H9 (cell line): ENCODE measurements at regions not wholly inside any gene's neighbourhood (a gene's known extent, or its start where the extent isn't known, plus 50 kb on each side); places are given as distances from the start of the nearest gene placed in this dataset.
"Not testable (repeated sequence)": the region's sequence is repeated elsewhere in the genome, so short reads cannot be mapped to it uniquely, and the experiment has no call there.

Experiments used
- DNase-seq: peaks from one replicate; pipeline ENCODE4 v3.0.0-alpha.2; 2017
- H2AFZ ChIP-seq: one replicate; pipeline ENCODE4 v1.6.1; 2013; ENCODE audit warnings: mild to moderate bottlenecking, low read length, control low read depth, moderate library complexity
- H2AK5ac ChIP-seq: 2 replicates; pipeline ENCODE4 v1.6.1; 2013; ENCODE audit warnings: low read length, control low read depth, mixed read lengths; ENCODE audit not compliant: insufficient read length
- H2BK120ac ChIP-seq: one replicate; pipeline ENCODE4 v1.6.1; 2013; ENCODE audit warnings: low read depth, mild to moderate bottlenecking, low read length, control low read depth, inconsistent platforms; ENCODE audit not compliant: poor library complexity, severe bottlenecking
- H2BK12ac ChIP-seq: 2 replicates; pipeline ENCODE4 v1.6.1; 2013; ENCODE audit warnings: low read length, control low read depth, mixed read lengths, low read depth; ENCODE audit not compliant: insufficient read length
- H2BK15ac ChIP-seq: 2 replicates; pipeline ENCODE4 v1.6.1; 2013; ENCODE audit warnings: low read depth, low read length, control low read depth
- H2BK20ac ChIP-seq: one replicate; pipeline ENCODE4 v1.6.1; 2013; ENCODE audit warnings: low read depth, mild to moderate bottlenecking, low read length, control low read depth, inconsistent platforms; ENCODE audit not compliant: poor library complexity, severe bottlenecking
- H2BK5ac ChIP-seq: 2 replicates; pipeline ENCODE4 v1.6.1; 2013; ENCODE audit warnings: low read length, control low read depth, mixed read lengths; ENCODE audit not compliant: insufficient read length
- H3K14ac ChIP-seq: 2 replicates; pipeline ENCODE4 v1.6.1; 2013; ENCODE audit warnings: low read length, control low read depth; ENCODE audit not compliant: insufficient read depth
- H3K18ac ChIP-seq: 2 replicates; pipeline ENCODE4 v1.6.1; 2013; ENCODE audit warnings: low read depth, mild to moderate bottlenecking, mixed read lengths, low read length, control low read depth; ENCODE audit not compliant: insufficient read length
- H3K23ac ChIP-seq: 2 replicates; pipeline ENCODE4 v1.6.1; 2013; ENCODE audit warnings: low read length, control low read depth, mixed read lengths, low read depth; ENCODE audit not compliant: insufficient read length
- H3K23me2 ChIP-seq: 2 replicates; pipeline ENCODE4 v1.6.1; 2013; ENCODE audit warnings: low read depth, mild to moderate bottlenecking, mixed read lengths, low read length, control low read depth; ENCODE audit not compliant: insufficient read length, poor library complexity, severe bottlenecking
- H3K27ac ChIP-seq: 2 replicates; pipeline ENCODE4 v1.5.1; 2013; ENCODE audit warnings: low read length, control low read depth, mixed read lengths, low read depth; ENCODE audit not compliant: insufficient read length
- H3K27me3 ChIP-seq: 2 replicates; pipeline ENCODE4 v1.6.1; 2013; ENCODE audit warnings: low read length, control low read depth, inconsistent platforms; ENCODE audit not compliant: insufficient read depth
- H3K4ac ChIP-seq: 2 replicates; pipeline ENCODE4 v1.6.1; 2013; ENCODE audit warnings: low read depth, mild to moderate bottlenecking, control low read depth, inconsistent platforms, low read length, moderate library complexity
- H3K4me1 ChIP-seq: 2 replicates; pipeline ENCODE4 v1.6.1; 2013; ENCODE audit warnings: low read length, control low read depth, inconsistent platforms; ENCODE audit not compliant: insufficient read depth
- H3K4me2 ChIP-seq: 2 replicates; pipeline ENCODE4 v1.6.1; 2013; ENCODE audit warnings: low read length, control low read depth, mixed read lengths; ENCODE audit not compliant: insufficient read length, insufficient read depth
- H3K56ac ChIP-seq: 2 replicates; pipeline ENCODE4 v1.6.1; 2013; ENCODE audit warnings: low read depth, mild to moderate bottlenecking, mixed read lengths, low read length, control low read depth; ENCODE audit not compliant: insufficient read length
- H3K79me1 ChIP-seq: 2 replicates; pipeline ENCODE4 v1.6.1; 2013; ENCODE audit warnings: low read depth, mild to moderate bottlenecking, moderate library complexity, low read length, control low read depth, inconsistent platforms; ENCODE audit not compliant: insufficient read depth, poor library complexity, severe bottlenecking
- H3K79me2 ChIP-seq: 2 replicates; pipeline ENCODE4 v1.6.1; 2013; ENCODE audit warnings: low read length, control low read depth, inconsistent platforms; ENCODE audit not compliant: insufficient read depth
- H3K9ac ChIP-seq: 2 replicates; pipeline ENCODE4 v1.6.1; 2013; ENCODE audit warnings: low read length, control low read depth, mixed read lengths; ENCODE audit not compliant: insufficient read length; ENCODE audit errors: extremely low read depth
- H3K9me3 ChIP-seq: one replicate; pipeline ENCODE4 v1.6.1; 2013; ENCODE audit warnings: low read depth, low read length, inconsistent platforms; ENCODE audit not compliant: control insufficient read depth
- H3T11ph ChIP-seq: one replicate; pipeline ENCODE4 v1.6.1; 2013; ENCODE audit warnings: mild to moderate bottlenecking, low read length, control low read depth, inconsistent platforms
- H4K20me1 ChIP-seq: one replicate; pipeline ENCODE4 v1.6.1; 2013; ENCODE audit not compliant: control insufficient read depth, insufficient read length, insufficient read depth
- H4K5ac ChIP-seq: 2 replicates; pipeline ENCODE4 v1.6.1; 2013; ENCODE audit warnings: low read depth, mild to moderate bottlenecking, mixed read lengths, low read length, control low read depth; ENCODE audit not compliant: insufficient read length
- H4K8ac ChIP-seq: replicated peaks from 2 replicates; pipeline ENCODE4 v1.6.1; 2013; ENCODE audit warnings: low read length, control low read depth, mixed read lengths, low read depth; ENCODE audit not compliant: insufficient read length
- H4K91ac ChIP-seq: 2 replicates; pipeline ENCODE4 v1.6.1; 2013; ENCODE audit warnings: low read depth, mild to moderate bottlenecking, moderate library complexity, mixed read lengths, low read length, control low read depth; ENCODE audit not compliant: insufficient read length
- H3K27ac Mint-ChIP-seq, 3 experiments: 2 replicates in 2 of 3; 3 replicates in 1 of 3; pipeline ENCODE4 v1.8.0; 2020 to 2021; ENCODE audit warnings: mixed read lengths in 3 of 3, mild to moderate bottlenecking in 1 of 3, moderate library complexity in 1 of 3
- H3K27me3 Mint-ChIP-seq: 2 replicates; pipeline ENCODE4 v1.8.0; 2021; ENCODE audit warnings: low read depth, mild to moderate bottlenecking, moderate library complexity, mixed read lengths
- H3K36me3 Mint-ChIP-seq, 3 experiments: 2 replicates in 2 of 3; 3 replicates in 1 of 3; pipeline ENCODE4 v1.8.0; 2020 to 2021; ENCODE audit warnings: low read depth in 3 of 3, mixed read lengths in 3 of 3; ENCODE audit not compliant: insufficient read depth in 1 of 3
- H3K4me1 Mint-ChIP-seq, 2 experiments: 2 replicates each; pipeline ENCODE4 v1.8.0; 2020; ENCODE audit warnings: mixed read lengths in 2 of 2
- H3K4me3 Mint-ChIP-seq, 2 experiments: 2 replicates in 1 of 2; 3 replicates in 1 of 2; pipeline ENCODE4 v1.8.0; 2020 to 2021; ENCODE audit warnings: mild to moderate bottlenecking in 2 of 2, mixed read lengths in 2 of 2, moderate library complexity in 1 of 2
- H3K9me3 Mint-ChIP-seq, 2 experiments: 2 replicates in 1 of 2; 3 replicates in 1 of 2; pipeline ENCODE4 v1.8.0; 2020; ENCODE audit warnings: mild to moderate bottlenecking in 2 of 2, mixed read lengths in 2 of 2, moderate library complexity in 1 of 2
- CTCF ChIP-seq: fragments of 200-600 bp; sonication (generic); conservative IDR thresholded peaks from 3 replicates; pipeline ENCODE4 v1.8.0; 2021; ENCODE audit warnings: antibody characterized with exemption, mild to moderate bottlenecking
- WGBS: extraction: QIAGEN DNeasy Blood & Tissue Kit; methylation state at CpG from one replicate; pipeline ENCODE4 v1.1.7; 2013; ENCODE audit warnings: missing lambda C conversion rate, low lambda C conversion rate, mixed read lengths; ENCODE audit not compliant: insufficient read length; ENCODE audit errors: extremely low coverage; 5-methylcytosine and 5-hydroxymethylcytosine counted together

- no peaks in the 10 kb centered on the region for H3K4me1 Mint-ChIP-seq
- Histone ChIP-seq H3K18ac (no peak overlapping the region), H3K9ac (no peak overlapping the region), H2BK15ac (no peak overlapping the region), H3K4ac (no peak overlapping the region), H2AK5ac (no peak overlapping the region), H3K23ac (no peak overlapping the region), H2AFZ (no peak overlapping the region), H4K5ac (no peak overlapping the region), H2BK20ac (no peak overlapping the region), H3K23me2 (no peaks in the 10 kb centered on the region), H2BK120ac (no peak overlapping the region), H4K20me1 (no peaks in the 10 kb centered on the region), H3K56ac (no peak overlapping the region), H3K27ac (no peak overlapping the region), H3K27me3 (no peaks in the 10 kb centered on the region), H3T11ph (no peak overlapping the region), H4K91ac (no peak overlapping the region), H3K79me2 (no peaks in the 10 kb centered on the region), H3K79me1 (no peaks in the 10 kb centered on the region), H3K4me2 (no peak overlapping the region), H4K8ac (no peak overlapping the region), H3K4me1 (no peaks in the 10 kb centered on the region), H2BK5ac (no peak overlapping the region), H2BK12ac (no peak overlapping the region), H3K14ac (no peak overlapping the region), H3K9me3 (peaks cover 45% of the 10 kb centered on the region)
- H3K27ac Mint-ChIP-seq = no peak overlapping the region
- no peak overlapping the region for H3K4me3 Mint-ChIP-seq
- peaks cover 79 to 84% of the 10 kb centered on the region in 2 experiments for H3K9me3 Mint-ChIP-seq
- no peak for DNase-seq
- peaks cover 20 to 29% (median 20%) of the 10 kb centered on the region in 3 experiments; a peak in 6 of 7 replicates for H3K36me3 Mint-ChIP-seq
- TF ChIP-seq CTCF = no peak
- H3K27me3 Mint-ChIP-seq = no peaks in the 10 kb centered on the region
Measured at GRCh38 chr14:106003351-106003750, 477.0 kb downstream of the TMEM121 start.

- not testable (repeated sequence) for H2BK120ac ChIP-seq, H3K27ac ChIP-seq, H3K56ac ChIP-seq, H3K27me3 Mint-ChIP-seq, H4K5ac ChIP-seq, H3K23ac ChIP-seq, H3K9ac ChIP-seq, DNase-seq, H3K79me1 ChIP-seq, H3K4me2 ChIP-seq, H4K91ac ChIP-seq, H2AK5ac ChIP-seq, H3K27ac Mint-ChIP-seq, H2BK5ac ChIP-seq, H2BK15ac ChIP-seq, H3K4me1 Mint-ChIP-seq, H2BK12ac ChIP-seq, H2AFZ ChIP-seq, H4K20me1 ChIP-seq, H2BK20ac ChIP-seq, H3K14ac ChIP-seq, H3K4ac ChIP-seq, H3T11ph ChIP-seq, H3K27me3 ChIP-seq, H3K23me2 ChIP-seq, H3K4me1 ChIP-seq, H3K4me3 Mint-ChIP-seq, H3K18ac ChIP-seq, H3K79me2 ChIP-seq, H4K8ac ChIP-seq
- H3K9me3 Mint-ChIP-seq = peaks cover 79 to 84% of the 10 kb centered on the region in 2 experiments
- no CpG with 5 or more reads among the region's 10 CpGs for WGBS
- peaks cover 57% of the 10 kb centered on the region for H3K9me3 ChIP-seq
- peaks cover 9 to 28% (median 18%) of the 10 kb centered on the region in 3 experiments for H3K36me3 Mint-ChIP-seq
Measured at GRCh38 chr14:106004937-106005795, 478.8 kb downstream of the TMEM121 start.
